ENCODE measurements at regions not wholly inside any gene's neighbourhood (a gene's known extent, or its start where the extent isn't known, plus 50 kb on each side); places are given as distances from the start of the nearest gene placed in this dataset.

DNA sequence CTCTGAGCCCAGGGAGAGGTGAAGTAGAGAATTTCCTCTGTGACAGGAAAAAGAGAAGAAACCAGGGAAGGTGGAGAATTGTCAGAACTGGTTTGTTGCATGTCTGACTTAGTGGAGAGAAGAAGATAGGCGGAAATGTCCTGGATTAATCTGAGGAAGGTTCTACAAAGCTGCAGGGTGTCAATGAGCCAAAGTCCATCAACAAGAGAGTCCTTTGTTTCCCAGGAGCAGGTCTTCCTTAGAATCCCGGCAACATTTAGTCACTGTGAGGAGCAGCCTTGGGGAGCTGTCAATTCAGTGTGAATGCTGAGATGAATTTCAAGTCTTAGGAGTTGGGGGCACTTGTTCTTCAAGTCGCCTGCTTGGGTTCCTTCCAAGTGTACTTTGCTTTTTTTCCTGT lies 88.4 kb upstream of the CELF4 start:
- TF ChIP-seq, protein P1, sequence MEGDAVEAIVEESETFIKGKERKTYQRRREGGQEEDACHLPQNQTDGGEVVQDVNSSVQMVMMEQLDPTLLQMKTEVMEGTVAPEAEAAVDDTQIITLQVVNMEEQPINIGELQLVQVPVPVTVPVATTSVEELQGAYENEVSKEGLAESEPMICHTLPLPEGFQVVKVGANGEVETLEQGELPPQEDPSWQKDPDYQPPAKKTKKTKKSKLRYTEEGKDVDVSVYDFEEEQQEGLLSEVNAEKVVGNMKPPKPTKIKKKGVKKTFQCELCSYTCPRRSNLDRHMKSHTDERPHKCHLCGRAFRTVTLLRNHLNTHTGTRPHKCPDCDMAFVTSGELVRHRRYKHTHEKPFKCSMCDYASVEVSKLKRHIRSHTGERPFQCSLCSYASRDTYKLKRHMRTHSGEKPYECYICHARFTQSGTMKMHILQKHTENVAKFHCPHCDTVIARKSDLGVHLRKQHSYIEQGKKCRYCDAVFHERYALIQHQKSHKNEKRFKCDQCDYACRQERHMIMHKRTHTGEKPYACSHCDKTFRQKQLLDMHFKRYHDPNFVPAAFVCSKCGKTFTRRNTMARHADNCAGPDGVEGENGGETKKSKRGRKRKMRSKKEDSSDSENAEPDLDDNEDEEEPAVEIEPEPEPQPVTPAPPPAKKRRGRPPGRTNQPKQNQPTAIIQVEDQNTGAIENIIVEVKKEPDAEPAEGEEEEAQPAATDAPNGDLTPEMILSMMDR (IDR thresholded peaks at IDR 0.05) = no peak
- no peak for TF ChIP-seq POLR2A (IDR thresholded peaks at IDR 0.05)
